A673 (cell line): ENCODE measurements at regions not wholly inside any gene's neighbourhood (a gene's known extent, or its start where the extent isn't known, plus 50 kb on each side); places are given as distances from the start of the nearest gene placed in this dataset.

ENCODE experiments used
- BruUV-seq: library from RNA; stranded (reverse); fragments of 400-500 nt; replicated peaks from 2 replicates; lab custom pipeline; 2021; lab: Mats Ljungman, UMichigan
- CTCF ChIA-PET: fragments of 300-600 bp; sonication (Branson Sonifier 250); formaldehyde crosslinking; loops from one replicate; lab custom pipeline; 2022; ENCODE audit warnings: antibody characterized with exemption; lab: Charles Lee
- POLR2A ChIA-PET: fragments of 300-600 bp; sonication (Branson Sonifier 250); formaldehyde crosslinking; loops from one replicate; lab custom pipeline; 2022; ENCODE audit warnings: antibody characterized with exemption; ENCODE audit not compliant: low non-redundant PET; lab: Charles Lee
- DNase-seq: peaks from one replicate; pipeline ENCODE4 v3.0.0-alpha.2; 2015; ENCODE audit warnings: low spot score
- H3K27ac ChIP-seq: fragments of 200-600 bp; sonication (generic); 2 replicates; pipeline ENCODE4 v1.5.1; 2016; ENCODE audit warnings: mixed run types, low read depth, mild to moderate bottlenecking, mixed read lengths, antibody characterized with exemption, low read length; ENCODE audit not compliant: poor library complexity, severe bottlenecking
- H3K27me3 ChIP-seq: fragments of 200-600 bp; sonication (generic); replicated peaks from 2 replicates; pipeline ENCODE4 v1.6.1; 2017; ENCODE audit warnings: mixed run types, low read depth, mild to moderate bottlenecking, mixed read lengths, antibody characterized with exemption, low read length; ENCODE audit not compliant: insufficient read depth, poor library complexity
- H3K36me3 ChIP-seq: fragments of 200-600 bp; sonication (generic); 2 replicates; pipeline ENCODE4 v1.6.1; 2016; ENCODE audit warnings: mixed run types, mild to moderate bottlenecking, mixed read lengths, antibody characterized with exemption, low read length; ENCODE audit not compliant: insufficient read depth, poor library complexity, severe bottlenecking
- H3K4me1 ChIP-seq: fragments of 200-600 bp; sonication (generic); 2 replicates; pipeline ENCODE4 v1.6.1; 2017; ENCODE audit warnings: mixed run types, mild to moderate bottlenecking, mixed read lengths, antibody characterized with exemption, low read length; ENCODE audit not compliant: insufficient read depth, poor library complexity, severe bottlenecking
- H3K4me3 ChIP-seq: fragments of 200-600 bp; sonication (generic); 2 replicates; pipeline ENCODE4 v1.5.1; 2016; ENCODE audit warnings: low read depth, mixed run types, mild to moderate bottlenecking, mixed read lengths, low read length; ENCODE audit not compliant: poor library complexity, severe bottlenecking
- H3K9me3 ChIP-seq: fragments of 200-600 bp; sonication (generic); 2 replicates; pipeline ENCODE4 v1.6.1; 2016; ENCODE audit warnings: mixed run types, low read depth, mild to moderate bottlenecking, mixed read lengths, antibody characterized with exemption, low read length; ENCODE audit not compliant: poor library complexity, severe bottlenecking
- CTCF ChIP-seq: fragments of 300-800, 200-600 bp; sonication (generic); conservative IDR thresholded peaks from 2 replicates; pipeline ENCODE4 v1.5.1; 2017; ENCODE audit warnings: low read depth, mild to moderate bottlenecking, antibody characterized with exemption, low read length, moderate library complexity, mixed read lengths
- EZH2 ChIP-seq: fragments of 200-600 bp; sonication (generic); IDR thresholded peaks from 2 replicates; pipeline ENCODE4 v1.6.1; 2017; ENCODE audit warnings: borderline replicate concordance, low read depth, mild to moderate bottlenecking, mixed read lengths, antibody characterized with exemption, low read length; ENCODE audit not compliant: poor library complexity, severe bottlenecking
- intact Hi-C: fragments of 100-400 bp; cut with micrococcal nuclease; formaldehyde crosslinking; loops from one replicate; pipeline ENCODE4 v1.10.0; 2022; ENCODE audit not compliant: unreplicated experiment

DNA sequence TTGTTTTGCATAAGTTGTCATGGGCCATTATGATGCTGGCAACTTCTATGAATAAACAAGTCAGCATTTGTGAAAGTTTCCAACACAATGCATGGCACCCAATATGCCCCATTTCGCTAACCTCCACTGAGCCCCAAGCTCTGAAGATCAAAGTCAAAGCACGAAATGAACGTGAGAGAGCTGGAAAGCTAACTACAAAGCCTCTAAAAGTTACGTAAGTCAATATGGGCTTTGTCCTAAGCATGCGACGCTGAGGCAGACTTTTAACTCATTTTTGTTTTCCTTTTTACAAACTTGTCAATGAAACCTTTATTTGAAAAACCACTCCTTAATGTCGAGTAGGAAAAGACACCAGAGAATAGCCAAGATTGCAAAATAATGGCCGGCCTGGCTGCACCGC is 131.6 kb upstream of the NUDT7 start:
- no peak overlapping the region for H3K27ac ChIP-seq
- no peak for TF ChIP-seq EZH2
- TF ChIP-seq CTCF = no peak
- intact Hi-C loops = loop anchor here (10.0 kb wide), 2 partner anchors 394 to 504 kb away; partner anchors contain the start of gene WWOX
- no peaks in the 10 kb centered on the region for H3K27me3 ChIP-seq
- no peaks in the 10 kb centered on the region for H3K9me3 ChIP-seq
- H3K36me3 ChIP-seq = no peaks in the 10 kb centered on the region
- ChIA-PET POLR2A (no interaction called here), CTCF (no interaction called here)
- no TSS peak for BruUV-seq
- H3K4me3 ChIP-seq = no peak overlapping the region
- DNase-seq = no peak
- H3K4me1 ChIP-seq = no peaks in the 10 kb centered on the region

GRCh38 chr16:77591347-77591746 is 131.0 kb upstream of the NUDT7 start:
- H3K4me3 ChIP-seq = no peak overlapping the region
- no TSS peak for BruUV-seq
- H3K27ac ChIP-seq = no peak overlapping the region
- no peak for DNase-seq
- POLR2A ChIA-PET = no interaction called here
- H3K4me1 ChIP-seq = no peaks in the 10 kb centered on the region
- no peaks in the 10 kb centered on the region for H3K36me3 ChIP-seq
- intact Hi-C loops = loop anchor here (10.0 kb wide), 2 partner anchors 393 to 503 kb away; partner anchors contain the start of gene WWOX
- CTCF ChIA-PET = no interaction called here
- no peaks in the 10 kb centered on the region for H3K27me3 ChIP-seq
- TF ChIP-seq EZH2 (no peak), CTCF (no peak)
- no peaks in the 10 kb centered on the region for H3K9me3 ChIP-seq

GRCh38 chr16:77592021-77592420 is 130.3 kb upstream of the NUDT7 start:
- no peaks in the 10 kb centered on the region for H3K4me1 ChIP-seq
- BruUV-seq = no TSS peak
- H3K36me3 ChIP-seq = no peaks in the 10 kb centered on the region
- no peaks in the 10 kb centered on the region for H3K9me3 ChIP-seq
- H3K27me3 ChIP-seq = no peaks in the 10 kb centered on the region
- TF ChIP-seq EZH2 (no peak), CTCF (no peak)
- intact Hi-C loops = loop anchor here (10.0 kb wide), 2 partner anchors 393 to 503 kb away; partner anchors contain the start of gene WWOX
- CTCF ChIA-PET = no interaction called here
- H3K4me3 ChIP-seq = no peak overlapping the region
- no peak for DNase-seq
- H3K27ac ChIP-seq = no peak overlapping the region
- POLR2A ChIA-PET = interaction anchor here (0.6 kb wide), 1 partner anchor 21 kb away, joined by 3 read pairs; no protein-coding TSS in a partner anchor
